Activated T-cell treated with anti-CD3 and anti-CD28 coated beads, Interleukin-2, amount 50 U/mL, for 1 hour (primary cell): ENCODE measurements at regions not wholly inside any gene's neighbourhood (a gene's known extent, or its start where the extent isn't known, plus 50 kb on each side); places are given as distances from the start of the nearest gene placed in this dataset.

ENCODE experiments used
- DNase-seq: peaks from one replicate; pipeline ENCODE4 v3.0.0-alpha.2; 2020

DNA sequence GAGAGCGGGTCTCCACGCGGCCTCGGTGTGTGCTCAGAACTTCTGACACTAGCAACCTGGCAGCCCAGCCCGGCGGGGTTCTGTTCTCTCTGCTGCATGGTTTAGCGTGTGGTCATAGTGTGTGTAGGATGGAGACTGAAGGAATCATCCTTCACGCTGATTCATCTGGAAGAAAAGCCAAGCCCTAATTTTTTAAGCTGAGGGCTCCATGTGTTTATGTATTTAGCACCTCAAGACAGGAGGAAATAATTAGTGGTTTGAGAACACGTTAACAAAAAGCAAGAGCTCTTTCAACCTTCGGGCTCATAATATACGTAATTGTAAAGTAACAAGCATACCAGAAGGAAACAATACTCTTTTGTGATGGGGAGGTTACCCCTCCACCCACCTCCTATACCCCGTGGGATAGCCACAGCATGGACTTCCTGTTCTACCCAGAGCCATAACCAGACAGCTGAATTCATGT is 504.6 kb upstream of the MKI67 start:
- DNase-seq = no peak

DNA sequence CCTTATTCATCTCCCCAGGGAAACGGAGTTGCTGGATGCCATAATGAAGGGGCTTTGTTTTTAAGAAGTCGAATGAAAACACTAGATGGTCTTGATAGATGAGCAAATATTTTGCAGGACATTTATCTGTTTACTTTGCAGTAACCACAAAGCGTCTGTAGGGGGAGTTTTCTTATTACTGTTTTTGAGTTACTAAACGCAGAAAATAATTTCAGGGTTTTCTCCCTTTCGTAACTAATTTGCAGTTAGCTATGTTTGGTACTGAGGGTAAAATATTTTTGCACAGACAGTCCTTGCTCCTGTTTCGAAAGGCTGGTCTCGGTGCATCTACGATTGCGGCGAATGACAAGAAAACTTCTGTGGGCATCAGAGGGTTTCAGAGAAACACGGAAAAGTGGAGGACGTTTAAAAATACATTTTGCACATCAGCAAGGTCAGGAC is 505.6 kb upstream of the MKI67 start:
- DNase-seq = no peak

DNA sequence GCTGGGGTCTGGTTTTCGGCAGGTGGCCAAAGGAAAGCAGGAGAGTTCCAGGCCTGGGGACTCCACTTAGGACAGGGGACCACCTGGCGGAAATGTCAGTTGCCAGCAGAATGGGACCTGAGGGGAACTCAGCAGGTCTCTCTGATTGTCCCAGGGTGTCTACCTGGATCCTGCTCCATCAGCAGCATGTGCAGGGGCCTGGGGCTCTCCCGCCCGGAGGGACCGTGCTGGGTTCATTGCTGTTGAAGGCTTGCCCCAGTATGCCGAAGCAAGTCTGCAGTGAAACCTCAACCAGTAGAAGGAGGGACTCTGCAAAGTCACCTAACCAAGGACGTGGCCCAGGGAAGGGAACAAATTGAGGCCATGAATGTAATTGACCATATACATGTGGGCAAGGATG is 506.5 kb upstream of the MKI67 start:
- DNase-seq = no peak

GRCh38 chr10:128633864-128634540 is 507.8 kb upstream of the MKI67 start:
- DNase-seq = no peak

- no peak for DNase-seq
These were observed 515.8 kb upstream of the MKI67 start for GRCh38 chr10:128642023-128642422.

DNA sequence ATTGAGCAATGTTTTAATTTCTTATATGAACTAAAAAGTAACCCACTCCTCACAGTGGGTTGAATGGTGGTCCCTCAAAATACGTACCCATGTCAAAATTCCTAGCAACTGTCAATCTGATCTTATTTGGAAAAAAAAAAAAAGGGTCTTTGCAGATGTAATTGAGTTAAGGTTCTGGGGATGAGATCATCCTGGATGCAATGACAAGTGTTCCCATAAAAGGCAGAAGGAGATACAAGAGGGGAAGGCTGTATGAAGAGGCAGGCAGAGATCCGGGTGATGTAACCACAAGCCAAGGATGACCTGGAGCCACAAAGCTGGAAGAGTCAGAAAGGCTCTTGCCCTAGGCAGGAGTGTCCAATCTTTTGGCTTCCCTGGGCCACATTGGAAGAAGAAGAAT is 516.3 kb upstream of the MKI67 start:
- DNase-seq = no peak

GRCh38 chr10:128643658-128644057 is 517.4 kb upstream of the MKI67 start:
- no peak for DNase-seq

DNA sequence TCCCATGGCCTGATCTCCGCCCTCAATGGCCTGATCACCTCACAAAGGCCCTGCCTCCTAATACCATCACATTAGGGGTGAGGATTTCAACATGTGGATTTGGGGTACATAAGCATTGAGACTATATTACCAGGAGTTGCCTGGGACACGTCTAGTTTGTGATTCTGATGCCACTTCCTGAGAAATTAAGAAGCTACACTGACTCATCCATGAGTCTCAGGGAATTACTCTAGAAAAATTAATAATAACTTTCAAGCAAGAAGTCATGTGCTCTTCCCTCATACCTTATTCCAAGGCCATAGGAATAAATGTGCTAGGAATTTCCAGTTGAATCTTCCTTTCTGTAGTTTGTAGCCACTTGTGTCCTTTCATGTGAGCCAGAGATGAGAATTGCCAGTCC is 519.3 kb upstream of the MKI67 start:
- DNase-seq = no peak

DNA sequence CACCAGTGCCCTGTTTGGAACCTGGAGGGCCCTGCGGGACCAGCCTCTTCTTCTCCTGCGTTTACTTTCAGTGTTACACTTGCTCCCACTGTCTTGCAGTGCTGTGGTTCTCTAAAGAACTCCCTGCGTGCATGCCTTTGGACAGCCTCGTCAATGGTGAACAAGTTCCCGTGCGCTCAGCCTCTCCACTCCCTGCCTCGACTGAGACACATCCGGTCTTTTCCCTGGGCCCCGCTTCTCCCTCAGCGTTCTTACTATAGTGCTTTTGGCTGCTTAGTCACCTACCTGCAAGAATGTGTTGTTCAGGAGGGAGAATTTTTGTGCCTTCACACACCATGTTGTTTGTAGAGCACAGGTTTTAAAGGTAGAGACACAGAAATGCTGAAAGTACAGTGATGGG is 520.7 kb upstream of the MKI67 start:
- no peak for DNase-seq

DNA sequence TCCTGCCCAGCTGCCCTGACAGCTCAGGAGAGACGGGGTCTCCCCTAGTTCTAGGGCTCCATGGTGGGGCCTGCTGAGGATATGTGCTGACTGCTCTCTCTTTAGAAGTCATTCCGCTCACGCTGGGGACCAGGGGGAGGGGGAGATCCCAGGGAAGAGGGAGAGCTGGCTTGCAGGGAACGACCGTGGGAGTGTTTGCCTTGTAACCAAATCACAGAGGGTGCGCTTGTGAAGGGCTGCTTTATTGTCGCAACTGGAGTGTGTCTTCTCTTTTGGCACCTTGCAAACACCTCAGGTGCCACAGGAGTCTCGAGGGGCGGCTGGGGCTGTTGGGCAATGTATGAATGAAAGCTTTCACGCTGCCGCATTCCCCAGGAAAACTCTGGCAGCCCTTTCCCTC is 531.3 kb upstream of the MKI67 start:
- DNase-seq = no peak

- no peak for DNase-seq
These were observed 534.5 kb upstream of the MKI67 start for GRCh38 chr10:128660726-128661125.

GRCh38 chr10:128661404-128662197 is 535.4 kb upstream of the MKI67 start:
- no peak for DNase-seq

- DNase-seq = no peak
These were observed 536.3 kb upstream of the MKI67 start for GRCh38 chr10:128662520-128662919.

GRCh38 chr10:128664729-128665128 is 538.5 kb upstream of the MKI67 start:
- no peak for DNase-seq

DNA sequence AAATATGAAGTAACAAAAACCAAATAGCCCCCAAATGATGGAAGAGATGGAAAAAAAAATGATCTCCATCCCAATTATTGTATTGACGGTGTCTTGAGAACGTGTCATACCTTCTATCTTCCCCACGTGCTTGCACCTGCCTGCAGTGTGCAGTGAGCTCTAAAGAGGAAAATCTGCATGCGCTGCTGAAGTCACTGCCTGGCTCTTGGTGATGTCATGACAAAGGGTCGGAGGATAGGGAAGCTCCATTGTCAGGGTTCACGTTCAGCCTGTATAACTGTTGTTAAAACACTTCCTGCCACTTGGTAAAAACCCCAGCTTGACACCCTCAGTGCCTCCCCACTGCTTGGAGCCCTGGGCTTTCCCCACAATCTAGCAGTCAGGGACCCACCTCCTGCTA is 549.2 kb upstream of the MKI67 start:
- DNase-seq = no peak

- DNase-seq = no peak
These were observed 553.9 kb upstream of the MKI67 start for GRCh38 chr10:128680116-128680515.

DNA sequence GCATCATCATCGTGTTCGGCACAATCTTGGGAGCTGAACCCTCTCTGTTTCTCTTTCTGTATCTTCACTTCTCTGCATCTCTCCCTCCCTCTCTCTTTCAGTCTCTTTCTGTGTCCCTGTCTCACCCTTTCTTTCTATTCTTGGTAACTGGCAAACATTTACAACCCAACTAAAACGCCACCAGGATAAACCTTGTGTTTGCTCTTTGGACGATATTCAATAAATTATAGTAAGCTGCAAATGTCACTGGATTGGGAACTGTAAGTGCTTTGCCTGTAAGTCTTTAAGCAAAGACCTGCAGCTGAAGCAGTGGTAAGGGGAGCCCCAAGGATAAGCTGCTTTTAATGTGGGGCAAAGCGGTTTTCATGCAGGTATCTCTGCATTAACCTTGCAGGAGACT is 558.0 kb upstream of the MKI67 start:
- DNase-seq = no peak

- DNase-seq = no peak
These were observed 560.5 kb upstream of the MKI67 start for GRCh38 chr10:128686630-128687278.

DNA sequence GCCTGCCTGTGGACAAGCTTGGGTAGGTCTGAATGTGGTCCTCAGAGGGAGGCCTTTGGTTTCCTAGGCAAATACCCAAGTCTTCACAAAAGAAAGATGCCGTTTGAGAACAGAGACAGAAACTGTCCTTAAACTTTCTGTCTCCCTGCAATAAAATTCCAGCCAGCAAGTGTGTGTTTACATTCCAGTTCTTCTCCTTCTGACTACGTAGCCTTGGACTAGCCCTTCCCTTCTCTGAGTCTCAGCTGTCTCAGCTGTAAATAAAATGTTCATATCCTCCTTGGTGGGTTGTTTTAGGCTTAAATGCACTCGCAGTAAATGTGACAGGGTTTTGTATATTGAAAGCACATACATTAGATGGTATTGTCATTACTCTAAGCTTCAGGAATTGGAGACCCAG is 561.2 kb upstream of the MKI67 start:
- DNase-seq = no peak

DNA sequence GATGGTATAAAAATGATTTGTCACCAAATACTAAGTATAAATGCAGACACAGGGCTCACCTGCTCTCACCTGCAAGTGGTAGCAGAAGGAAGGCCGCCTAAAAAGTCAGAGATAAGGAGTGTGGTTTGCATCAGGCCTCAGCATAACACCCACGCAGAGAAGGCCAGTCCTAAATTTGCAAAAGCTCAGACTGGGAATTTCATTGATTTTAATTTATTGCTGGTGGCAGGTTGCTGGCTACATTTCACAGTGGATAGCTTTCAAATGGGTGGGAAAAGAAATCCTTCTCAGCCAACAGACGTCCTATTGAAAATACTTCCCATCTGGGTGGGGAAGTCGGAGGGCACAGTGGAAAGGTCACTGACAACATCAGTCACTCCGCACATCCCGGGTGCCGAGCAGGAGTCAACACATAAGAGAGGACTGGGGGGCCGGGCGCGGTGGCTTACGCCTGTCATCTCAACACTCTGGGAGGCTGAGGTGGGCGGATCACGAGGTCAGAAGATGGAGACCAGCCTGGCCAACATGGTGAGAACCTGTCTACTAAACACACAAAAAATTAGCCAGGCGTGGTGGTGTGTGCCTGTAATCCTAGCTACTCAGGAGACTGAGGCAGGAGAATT is 561.8 kb upstream of the MKI67 start:
- DNase-seq = no peak

DNA sequence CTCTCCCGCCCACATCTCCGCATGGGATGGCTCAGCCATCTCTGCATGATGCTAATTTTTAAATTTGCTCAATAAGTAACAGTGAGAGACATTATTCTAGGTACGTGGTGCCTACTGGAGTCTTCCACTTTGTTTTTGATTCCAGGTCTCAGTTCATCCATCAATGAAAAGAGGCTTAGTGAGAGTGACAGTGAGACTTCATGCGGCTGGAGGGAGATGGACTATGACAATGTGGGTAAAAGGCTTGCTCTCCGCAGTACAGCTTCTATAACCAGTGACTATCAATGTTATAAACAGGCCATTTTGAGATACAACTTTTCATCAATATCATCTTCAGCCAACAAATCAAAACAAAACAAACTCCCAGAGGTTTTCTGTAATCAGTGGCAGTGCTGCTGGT is 563.4 kb upstream of the MKI67 start:
- no peak for DNase-seq

DNA sequence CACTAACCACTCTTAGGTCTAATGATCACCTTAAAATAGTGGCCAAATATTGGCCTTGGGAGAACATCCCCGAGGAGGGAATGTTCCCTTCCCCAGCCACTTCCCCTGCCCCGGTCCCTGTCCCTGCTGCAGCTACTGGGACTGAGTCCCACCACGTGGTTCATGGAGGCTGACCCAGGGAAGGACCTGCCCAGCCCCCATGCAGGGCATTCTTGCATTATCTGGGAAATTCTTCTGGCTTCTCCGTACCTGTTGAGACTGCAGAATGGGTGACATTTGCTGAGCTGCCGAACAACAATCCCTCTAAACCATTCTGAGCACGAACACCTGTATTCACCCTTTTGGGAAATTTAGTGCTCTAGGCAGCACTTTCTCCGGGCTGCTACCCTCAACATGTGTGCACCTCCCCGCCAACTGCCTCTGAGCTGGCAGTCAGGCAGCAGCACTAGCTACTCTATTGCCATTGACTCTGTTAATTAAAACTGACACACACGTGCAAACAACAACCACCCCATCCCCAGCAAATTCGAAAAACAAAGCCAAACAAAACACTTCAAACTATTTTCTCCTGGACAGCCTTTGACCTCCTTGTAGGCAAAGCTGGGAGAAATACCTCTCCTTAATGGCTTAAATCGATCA is 567.4 kb upstream of the MKI67 start:
- no peak for DNase-seq
